Gastrocnemius medialis (tissue), 4 donors: ENCODE measurements at regions not wholly inside any gene's neighbourhood (a gene's known extent, or its start where the extent isn't known, plus 50 kb on each side); places are given as distances from the start of the nearest gene placed in this dataset.

Experiments
- CTCF ChIP-seq, 5 experiments: fragments of 450-650 bp in 3 of 5; fragments of 200-600 bp in 2 of 5; sonication (generic) in 2 of 5; IDR thresholded peaks in 4 of 5; conservative IDR thresholded peaks in 1 of 5; 1 replicate in 4 of 5; 2 replicates in 1 of 5; pipeline ENCODE4 v1.5.1; 2016 to 2019; ENCODE audit warnings: antibody characterized with exemption in 5 of 5, mild to moderate bottlenecking in 3 of 5, moderate library complexity in 3 of 5
- POLR2A ChIP-seq, 2 donors: fragments of 450-650 bp; IDR thresholded peaks; one replicate each; pipeline ENCODE4 v1.6.1; 2017; ENCODE audit warnings: antibody characterized with exemption in 2 of 2, mild to moderate bottlenecking in 2 of 2, moderate library complexity in 2 of 2

- TF ChIP-seq POLR2A (IDR thresholded peaks at IDR 0.05) (no peak), CTCF (IDR thresholded peaks at IDR 0.05 in 4 of 5, conservative IDR thresholded peaks at IDR 0.05 in 1 of 5) (no peak)
These were observed 64.7 kb upstream of the XCR1 start for GRCh38 chr3:46091741-46092701.
